ENCODE measurements at regions not wholly inside any gene's neighbourhood (a gene's known extent, or its start where the extent isn't known, plus 50 kb on each side); places are given as distances from the start of the nearest gene placed in this dataset.

DNA sequence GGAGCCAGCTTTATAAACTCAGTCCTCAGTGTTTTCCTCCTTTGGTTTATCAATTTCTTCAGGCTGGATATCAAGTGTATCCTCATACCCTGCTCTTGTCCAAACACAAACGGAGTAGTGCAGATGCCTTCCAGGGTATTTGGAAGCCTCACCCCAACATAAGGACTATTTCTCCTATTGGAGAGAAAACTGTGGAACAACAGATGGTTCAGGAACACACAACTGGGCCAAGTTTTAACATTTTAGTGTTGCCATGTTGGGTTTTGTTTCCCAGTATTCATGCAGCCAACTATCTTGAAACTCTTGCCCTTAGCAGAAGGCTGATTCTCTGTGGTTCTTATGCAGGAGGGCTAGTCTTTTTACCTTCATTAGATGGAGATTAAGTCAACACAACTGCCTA is 398.1 kb downstream of the GABRB3 start:
- no peak for DNase-seq

- no peak for DNase-seq
These were observed 400.2 kb downstream of the GABRB3 start for GRCh38 chr15:26372706-26373105.

- no peak for DNase-seq
These were observed 407.8 kb downstream of the GABRB3 start for GRCh38 chr15:26365077-26365476.

DNA sequence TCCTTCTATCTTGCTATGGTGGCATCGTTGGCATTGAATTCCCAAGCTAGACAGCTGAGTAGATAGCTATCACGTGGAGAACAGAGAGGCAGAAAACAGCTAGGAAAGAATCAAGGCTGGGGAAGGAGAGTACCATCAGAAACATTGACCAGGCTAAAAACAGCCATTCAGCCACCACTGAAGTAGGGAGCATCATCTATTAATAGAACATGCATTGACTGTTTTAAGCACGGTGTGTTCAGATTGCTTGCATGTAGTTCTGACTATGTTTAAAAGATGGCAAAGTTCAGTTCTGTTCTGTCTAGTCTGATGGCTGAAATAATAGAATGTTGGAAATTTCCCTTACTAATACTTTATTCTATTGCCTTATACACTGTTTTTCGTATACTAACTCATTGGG is 413.0 kb downstream of the GABRB3 start:
- DNase-seq, result no peak

DNA sequence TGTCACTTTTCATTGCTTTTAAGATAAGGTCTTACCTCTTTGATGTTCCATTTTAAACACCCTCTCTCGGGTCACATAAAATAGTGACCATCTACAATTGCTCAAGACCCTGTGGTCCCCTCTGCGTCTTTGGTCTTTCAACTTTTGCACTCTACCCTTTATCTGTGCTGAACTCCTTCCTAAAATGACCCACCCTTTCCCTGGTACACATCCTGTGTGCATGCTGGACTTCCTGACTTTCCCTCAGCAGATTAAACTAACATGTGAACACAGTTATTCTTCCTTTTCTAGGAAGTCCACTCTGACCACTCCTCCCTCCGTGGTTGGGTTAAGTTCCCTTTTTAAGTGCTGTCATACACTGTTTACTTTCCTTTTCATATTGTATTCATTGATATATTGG is 414.2 kb downstream of the GABRB3 start:
- DNase-seq, result no peak

- DNase-seq, result no peak
These were observed 415.2 kb downstream of the GABRB3 start for GRCh38 chr15:26357653-26358052.

DNA sequence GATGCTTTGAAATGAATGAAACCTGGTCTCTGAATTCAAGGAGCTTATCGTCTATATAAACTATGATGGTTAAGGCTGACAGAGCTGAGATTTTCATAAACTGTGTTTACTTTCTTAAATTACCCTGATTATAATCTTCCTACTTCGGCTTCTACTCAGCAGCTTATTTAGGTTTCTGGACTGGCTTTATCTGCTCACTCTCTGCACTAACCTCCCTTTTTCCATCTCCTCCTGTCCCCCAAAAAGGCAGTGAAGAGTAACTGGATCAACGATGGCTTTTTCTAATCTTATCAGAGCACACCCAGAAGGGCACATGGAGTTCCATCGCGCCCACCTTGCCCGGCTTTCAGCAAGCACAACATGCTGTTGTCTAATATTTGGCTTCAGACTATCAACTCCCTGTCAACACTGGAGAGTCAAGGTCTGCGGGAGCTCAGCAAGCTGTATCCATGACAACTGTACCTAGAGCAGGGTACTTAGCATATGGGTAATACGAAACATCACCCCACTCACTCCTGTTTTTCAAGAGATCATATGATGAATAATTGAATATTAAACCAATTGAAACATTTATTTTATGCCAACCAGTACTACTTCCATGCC is 417.3 kb downstream of the GABRB3 start:
- no peak for DNase-seq

- no peak for DNase-seq
These were observed 420.0 kb downstream of the GABRB3 start for GRCh38 chr15:26352909-26353308.

DNA sequence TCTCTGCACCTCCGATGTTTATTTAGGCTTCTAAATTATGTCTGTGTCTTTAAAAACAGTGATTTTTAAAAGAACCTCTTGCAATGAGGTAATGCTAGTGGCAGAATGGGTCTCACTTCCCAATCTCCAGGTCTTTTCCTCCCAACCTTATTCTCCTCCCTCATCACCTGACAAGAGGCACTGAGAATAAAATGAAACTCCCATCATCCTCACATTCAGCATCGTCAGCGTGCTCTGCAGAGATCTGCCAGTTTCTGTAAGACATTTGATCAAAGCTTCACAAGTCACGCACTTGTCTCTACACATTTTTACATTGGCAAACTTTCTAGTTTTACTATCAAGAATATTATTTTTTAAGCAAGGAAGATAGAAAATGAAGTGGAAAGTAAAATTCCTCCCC is 420.5 kb downstream of the GABRB3 start:
- DNase-seq, result no peak

DNA sequence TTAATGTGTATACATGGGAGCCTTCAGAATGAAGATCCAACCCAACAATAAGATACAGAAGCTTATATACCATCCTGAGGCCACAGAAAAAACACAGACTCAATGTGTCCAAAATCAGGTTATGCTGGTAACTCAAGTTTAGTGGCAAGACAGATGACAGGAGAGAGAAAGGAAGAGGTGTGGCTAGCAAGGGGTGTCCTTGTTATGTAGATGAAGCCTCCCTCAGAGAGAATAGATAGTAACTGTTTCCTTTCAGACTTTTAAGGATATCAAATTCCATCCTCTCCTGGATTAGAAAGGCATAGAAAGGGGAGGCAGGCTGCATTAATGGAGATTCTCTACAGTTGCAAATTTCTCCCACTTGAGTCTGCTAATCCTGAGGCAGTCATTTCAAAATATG is 447.4 kb downstream of the GABRB3 start:
- no peak for DNase-seq

GRCh38 chr15:26323566-26323965 is 449.3 kb downstream of the GABRB3 start:
- DNase-seq, result no peak

DNA sequence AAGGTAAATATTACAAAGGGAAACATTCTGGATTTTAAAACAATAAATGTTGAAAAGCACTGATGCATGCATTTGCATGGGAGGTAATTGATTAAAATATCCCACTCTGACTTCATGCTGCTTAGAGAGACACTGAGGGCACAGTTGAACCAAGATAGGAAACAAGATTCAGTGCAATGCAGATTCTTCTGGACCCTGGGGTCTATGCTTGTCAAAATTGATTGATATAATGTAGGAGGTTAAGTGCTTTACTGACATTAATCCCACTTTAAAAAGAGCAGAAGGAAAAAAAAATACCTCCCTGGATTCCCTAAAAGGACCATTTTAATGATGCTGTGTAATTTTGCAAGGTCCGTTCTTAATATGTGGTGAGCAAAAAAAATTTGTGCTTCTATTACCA is 454.2 kb downstream of the GABRB3 start:
- no peak for DNase-seq

- no peak for DNase-seq
These were observed 451.4 kb upstream of the ATP10A start for GRCh38 chr15:26314577-26314976.

GRCh38 chr15:26311710-26312236 is 448.6 kb upstream of the ATP10A start:
- DNase-seq, result no peak

DNA sequence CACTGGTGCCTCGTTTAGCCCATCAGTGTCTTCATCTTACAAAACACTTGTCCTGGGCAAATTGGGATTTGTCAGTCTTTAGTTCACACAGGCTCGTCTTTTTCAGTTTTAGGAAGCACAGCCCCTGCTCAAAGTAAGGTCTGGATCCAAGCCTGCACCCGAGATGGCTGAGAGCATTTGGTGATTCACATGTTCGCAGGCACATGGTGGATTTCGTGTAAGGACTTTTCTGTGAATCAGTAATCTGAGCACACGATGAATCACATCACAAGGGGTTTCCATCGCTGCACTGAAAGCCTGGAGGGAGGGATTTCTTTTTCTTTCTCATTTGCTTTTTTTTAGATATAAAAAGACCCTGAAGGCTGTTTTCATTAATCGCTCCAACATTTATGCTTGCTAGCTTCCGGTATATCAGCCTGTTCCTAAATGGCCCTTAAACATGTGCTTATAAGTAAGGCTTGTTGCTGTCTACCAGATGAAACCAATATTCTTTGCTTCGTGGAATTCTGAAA is 435.6 kb upstream of the ATP10A start:
- DNase-seq, result no peak

GRCh38 chr15:26298010-26298658 is 435.0 kb upstream of the ATP10A start:
- DNase-seq, result no peak

DNA sequence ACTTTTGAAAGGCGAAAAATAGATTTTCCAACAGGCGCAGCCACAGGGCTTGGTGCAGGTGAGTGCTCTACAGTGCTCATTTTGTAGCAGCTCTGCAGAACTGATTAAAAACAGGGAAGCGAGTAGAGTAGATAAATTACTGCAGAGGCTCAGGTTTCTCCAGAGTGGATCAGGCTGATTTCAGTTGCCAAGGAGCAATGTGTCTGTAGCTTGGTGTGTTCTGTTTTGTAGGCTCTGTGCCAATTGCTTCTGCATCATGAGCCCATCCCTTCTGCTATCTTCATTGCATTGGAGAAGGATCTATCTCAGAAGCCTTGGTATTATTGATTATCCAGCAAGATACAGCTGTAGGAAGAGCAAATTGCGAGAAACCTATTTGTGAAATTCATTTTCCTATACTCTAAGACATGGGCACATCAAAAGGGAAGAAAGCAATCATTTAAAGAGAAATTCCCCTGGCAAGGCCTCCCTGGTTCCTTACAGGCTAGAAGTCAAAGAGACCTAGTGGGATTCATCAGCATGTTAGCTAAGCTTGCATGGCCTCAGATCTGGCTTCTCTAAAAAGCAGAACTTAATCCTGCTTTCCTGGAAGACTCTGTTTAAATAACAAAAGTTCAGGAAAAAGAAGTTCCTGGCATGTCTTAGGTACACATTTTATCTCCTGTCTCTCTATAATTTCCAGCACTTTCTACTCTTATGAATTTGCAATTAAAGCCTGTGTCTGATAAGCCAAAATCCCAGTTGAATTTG is 432.4 kb upstream of the ATP10A start:
- no peak for DNase-seq

GRCh38 chr15:26294059-26294689 is 431.0 kb upstream of the ATP10A start:
- no peak for DNase-seq

GRCh38 chr15:26287381-26287780 is 424.3 kb upstream of the ATP10A start:
- no peak for DNase-seq

DNA sequence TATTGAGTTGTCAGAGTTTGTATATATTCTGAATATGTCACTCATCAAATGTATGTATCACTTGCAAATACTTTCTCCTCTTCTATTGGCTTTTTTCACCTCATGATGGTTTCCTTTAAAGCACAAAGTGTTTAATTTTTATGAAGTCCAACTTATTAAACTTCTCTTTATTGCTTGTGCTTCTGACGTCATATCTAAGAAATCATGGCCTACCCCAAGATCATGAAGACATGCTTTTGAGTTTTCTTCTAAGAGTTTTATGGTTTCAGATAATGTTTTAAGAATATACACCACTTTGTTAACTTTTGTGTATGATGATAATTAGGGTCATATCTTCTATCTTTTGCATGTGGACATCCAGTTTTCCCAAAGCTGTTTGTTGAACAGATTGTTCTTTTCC is 417.2 kb upstream of the ATP10A start:
- DNase-seq, result no peak

DNA sequence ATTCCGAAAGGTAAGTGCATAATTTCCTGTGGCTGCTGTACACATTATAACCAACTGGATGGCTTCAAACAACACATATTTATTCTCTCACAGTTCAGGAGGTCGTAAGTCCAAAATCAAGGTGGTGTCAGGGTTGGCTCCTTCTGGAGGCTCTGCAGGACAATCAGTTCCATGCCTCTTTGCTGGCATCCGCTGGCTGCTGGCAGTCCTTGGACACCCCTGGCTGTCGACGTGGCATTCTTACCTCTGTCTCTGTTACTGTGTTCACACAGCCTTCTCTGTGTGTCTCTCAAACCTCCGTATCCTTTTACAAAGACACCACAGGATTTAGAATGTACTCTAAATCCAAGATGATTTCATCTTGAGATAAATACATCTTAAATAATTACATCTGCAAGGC is 398.8 kb upstream of the ATP10A start:
- no peak for DNase-seq

DNA sequence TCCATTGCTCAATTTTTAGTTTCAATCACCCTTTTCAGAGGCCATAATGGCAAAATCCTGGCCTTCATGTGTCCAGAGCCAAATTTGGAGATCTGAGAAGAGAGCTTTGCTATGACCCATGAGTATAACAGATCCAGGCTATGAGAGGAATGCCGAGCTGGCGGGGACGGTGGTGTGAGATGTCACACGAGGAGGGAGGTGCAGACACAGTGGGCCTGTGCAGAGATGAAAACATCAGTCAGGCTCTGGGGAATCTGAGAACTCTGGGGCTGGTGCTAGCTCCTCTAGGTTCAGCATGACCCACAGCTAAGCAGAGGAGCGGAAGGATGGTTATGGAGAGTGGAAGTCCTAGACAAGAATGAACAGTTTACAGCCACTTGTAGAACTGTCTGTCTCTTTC is 398.3 kb upstream of the ATP10A start:
- no peak for DNase-seq

DNA sequence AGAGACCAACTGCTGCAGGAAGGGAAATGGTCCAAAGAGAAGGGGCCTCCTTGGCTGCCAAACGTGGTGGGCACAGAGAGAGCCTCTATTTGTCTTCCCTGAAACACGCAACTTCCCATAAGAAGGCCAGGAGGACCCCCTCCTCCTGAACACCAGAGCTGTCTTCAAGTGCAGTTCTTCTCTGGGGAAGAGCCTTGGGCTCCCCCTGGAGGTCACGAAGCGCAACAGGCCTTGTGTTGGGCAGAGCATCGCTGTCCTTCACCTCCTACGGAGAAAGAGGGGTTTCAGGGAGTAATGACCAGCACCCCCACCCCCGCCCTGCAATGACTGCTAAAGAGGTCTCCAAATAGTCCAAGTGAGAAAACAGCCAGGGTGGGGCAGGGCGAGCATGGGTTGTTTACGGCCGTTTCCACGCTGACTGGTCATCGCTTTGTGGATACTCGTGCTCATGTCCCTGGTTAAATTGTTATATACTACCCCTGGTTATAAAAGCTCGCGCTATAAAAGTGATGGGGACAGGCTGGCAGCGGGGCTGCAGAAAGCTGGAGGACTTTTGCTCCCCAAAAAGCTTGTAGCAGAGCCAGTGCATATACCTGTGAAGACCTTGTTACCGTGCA is 397.5 kb upstream of the ATP10A start:
- no peak for DNase-seq

All from HCEC 1CT (cell line).